ENCODE measurements at regions not wholly inside any gene's neighbourhood (a gene's known extent, or its start where the extent isn't known, plus 50 kb on each side); places are given as distances from the start of the nearest gene placed in this dataset.

GRCh38 chr13:79867254-79867653 lies 386.3 kb downstream of the NDFIP2 start:
- TF ChIP-seq, protein P1, sequence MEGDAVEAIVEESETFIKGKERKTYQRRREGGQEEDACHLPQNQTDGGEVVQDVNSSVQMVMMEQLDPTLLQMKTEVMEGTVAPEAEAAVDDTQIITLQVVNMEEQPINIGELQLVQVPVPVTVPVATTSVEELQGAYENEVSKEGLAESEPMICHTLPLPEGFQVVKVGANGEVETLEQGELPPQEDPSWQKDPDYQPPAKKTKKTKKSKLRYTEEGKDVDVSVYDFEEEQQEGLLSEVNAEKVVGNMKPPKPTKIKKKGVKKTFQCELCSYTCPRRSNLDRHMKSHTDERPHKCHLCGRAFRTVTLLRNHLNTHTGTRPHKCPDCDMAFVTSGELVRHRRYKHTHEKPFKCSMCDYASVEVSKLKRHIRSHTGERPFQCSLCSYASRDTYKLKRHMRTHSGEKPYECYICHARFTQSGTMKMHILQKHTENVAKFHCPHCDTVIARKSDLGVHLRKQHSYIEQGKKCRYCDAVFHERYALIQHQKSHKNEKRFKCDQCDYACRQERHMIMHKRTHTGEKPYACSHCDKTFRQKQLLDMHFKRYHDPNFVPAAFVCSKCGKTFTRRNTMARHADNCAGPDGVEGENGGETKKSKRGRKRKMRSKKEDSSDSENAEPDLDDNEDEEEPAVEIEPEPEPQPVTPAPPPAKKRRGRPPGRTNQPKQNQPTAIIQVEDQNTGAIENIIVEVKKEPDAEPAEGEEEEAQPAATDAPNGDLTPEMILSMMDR (IDR thresholded peaks at IDR 0.05; ENCODE audit: low read depth, low read length) = no peak
- no peak overlapping the region for H3K4me3 ChIP-seq (ENCODE audit: low read depth, low read length)
- peak; percentile 42 for DNase-seq (ENCODE audit: low read depth, low spot score)
- in situ Hi-C loops (cut with HindIII; ENCODE audit: low sequenced_read_pairs) = no loop called here

DNA sequence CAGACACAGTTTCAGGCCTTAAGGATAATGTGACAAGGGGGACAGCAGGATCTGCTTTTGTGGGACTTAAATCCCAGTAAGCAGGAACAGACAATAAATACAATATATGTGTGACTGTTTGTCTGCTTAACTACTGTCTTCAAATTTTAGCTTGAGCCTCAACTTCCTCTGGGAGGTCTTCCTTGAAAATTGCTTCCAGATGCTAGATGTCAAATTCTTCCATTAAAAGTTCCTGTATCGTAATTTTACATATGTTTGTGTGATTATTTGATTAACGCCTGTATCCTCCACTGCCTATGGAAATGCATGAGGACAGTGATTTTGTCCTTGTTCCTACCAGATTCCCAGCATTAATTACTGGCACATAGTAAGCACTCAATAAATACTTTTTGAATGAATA lies 385.5 kb downstream of the NDFIP2 start:
- TF ChIP-seq, protein P1 (IDR thresholded peaks at IDR 0.05; ENCODE audit: low read depth, low read length) = no peak
- no peak for DNase-seq (ENCODE audit: low read depth, low spot score)
- no peak overlapping the region for H3K4me3 ChIP-seq (ENCODE audit: low read depth, low read length)
- in situ Hi-C loops (cut with HindIII; ENCODE audit: low sequenced_read_pairs) = no loop called here

DNA sequence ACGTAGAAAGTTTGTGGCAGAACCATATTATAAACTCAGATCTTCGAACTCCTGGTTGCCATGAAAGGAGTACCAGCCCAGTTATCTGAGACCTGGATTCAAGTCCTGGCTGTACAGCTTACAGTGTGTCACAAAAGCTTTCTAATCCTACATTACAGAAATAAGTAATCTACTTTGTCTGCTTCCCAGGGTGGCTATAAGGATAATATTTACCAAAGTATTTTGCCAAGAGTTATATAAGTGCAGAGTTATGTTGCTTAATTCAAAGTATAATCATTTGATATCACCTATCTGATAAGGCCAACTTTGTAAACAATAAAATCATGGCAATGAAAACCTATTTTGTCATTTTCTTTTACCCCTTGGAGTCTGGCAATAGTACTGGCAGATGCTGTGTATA lies 381.6 kb downstream of the NDFIP2 start:
- DNase-seq (ENCODE audit: low read depth, low spot score) = no peak
- no peak overlapping the region for H3K4me3 ChIP-seq (ENCODE audit: low read depth, low read length)
- in situ Hi-C loops (cut with HindIII; ENCODE audit: low sequenced_read_pairs) = no loop called here
- TF ChIP-seq, protein P1 (IDR thresholded peaks at IDR 0.05; ENCODE audit: low read depth, low read length) = no peak

GRCh38 chr13:79861731-79862130 lies 380.8 kb downstream of the NDFIP2 start:
- TF ChIP-seq, protein P1 (IDR thresholded peaks at IDR 0.05; ENCODE audit: low read depth, low read length) = no peak
- no peak for DNase-seq (ENCODE audit: low read depth, low spot score)
- in situ Hi-C loops (cut with HindIII; ENCODE audit: low sequenced_read_pairs) = no loop called here

DNA sequence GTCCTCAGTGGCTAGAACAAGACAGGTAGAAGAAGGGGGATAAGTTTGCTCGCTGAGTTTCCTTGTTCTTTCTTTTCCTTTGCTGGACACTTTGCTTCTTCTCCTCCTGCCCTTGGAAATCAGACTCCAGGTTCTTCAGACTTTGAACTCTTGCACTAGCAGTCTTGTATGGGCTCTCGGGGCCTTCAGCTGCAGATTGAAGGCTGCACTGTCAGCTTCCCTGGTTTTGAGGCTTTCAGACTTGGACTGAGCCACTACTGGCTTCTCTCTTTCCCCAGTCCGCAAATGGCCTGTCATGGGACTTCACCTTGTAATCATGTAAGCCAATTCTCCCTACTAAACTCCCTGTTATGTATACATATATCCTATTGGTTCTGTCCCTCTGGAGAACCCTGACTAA lies 379.8 kb downstream of the NDFIP2 start:
- H3K4me3 ChIP-seq (ENCODE audit: low read depth, low read length) = no peak overlapping the region
- in situ Hi-C loops (cut with HindIII; ENCODE audit: low sequenced_read_pairs) = no loop called here
- DNase-seq (ENCODE audit: low read depth, low spot score) = no peak
- TF ChIP-seq, protein P1 (IDR thresholded peaks at IDR 0.05; ENCODE audit: low read depth, low read length) = no peak

More at GRCh38 chr13:79861731-79862130, 380.8 kb downstream of the NDFIP2 start:
- H3K4me3 ChIP-seq (ENCODE audit: low read depth, low read length) = no peak overlapping the region

DNA sequence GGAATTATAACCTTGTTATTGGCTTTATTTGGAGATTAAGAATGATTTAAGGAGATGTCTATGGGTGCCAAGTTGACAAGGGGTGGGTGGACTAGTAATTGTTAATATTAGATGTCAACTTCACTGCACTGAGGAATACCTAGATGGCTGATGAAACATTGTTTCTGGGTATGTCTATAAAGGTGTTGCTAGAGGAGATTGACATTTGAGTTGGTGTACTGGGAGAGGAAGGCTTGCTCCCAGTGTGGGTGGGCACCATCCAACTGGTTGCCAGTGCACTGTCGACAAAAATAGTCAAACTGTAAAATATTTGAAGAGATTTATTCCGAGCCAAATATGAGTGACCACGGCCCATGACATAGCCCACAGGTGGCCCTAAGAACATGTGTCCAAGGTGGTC lies 378.8 kb downstream of the NDFIP2 start:
- no peak for DNase-seq (ENCODE audit: low read depth, low spot score)
- TF ChIP-seq, protein P1 (IDR thresholded peaks at IDR 0.05; ENCODE audit: low read depth, low read length) = no peak
- H3K4me3 ChIP-seq (ENCODE audit: low read depth, low read length) = no peak overlapping the region
- in situ Hi-C loops (cut with HindIII; ENCODE audit: low sequenced_read_pairs) = no loop called here

GRCh38 chr13:79853251-79853650 lies 372.3 kb downstream of the NDFIP2 start:
- TF ChIP-seq, protein P1 (IDR thresholded peaks at IDR 0.05; ENCODE audit: low read depth, low read length) = no peak
- no peak overlapping the region for H3K4me3 ChIP-seq (ENCODE audit: low read depth, low read length)
- in situ Hi-C loops (cut with HindIII; ENCODE audit: low sequenced_read_pairs) = no loop called here
- DNase-seq (ENCODE audit: low read depth, low spot score) = no peak

All from astrocyte of the spinal cord (primary cell).